ENCODE measurements at regions not wholly inside any gene's neighbourhood (a gene's known extent, or its start where the extent isn't known, plus 50 kb on each side); places are given as distances from the start of the nearest gene placed in this dataset.

GRCh38 chr13:109922518-109922917 lies 136.1 kb upstream of the IRS2 start:
- H2BK15ac ChIP-seq (ENCODE audit: low read length), result no peak overlapping the region
- no peak for FAIRE-seq
- H2BK120ac ChIP-seq (replicated peaks; ENCODE audit: low read depth, low read length), result no peak overlapping the region
- H3K9ac ChIP-seq (replicated peaks in 1 of 4; ENCODE audit: extremely low read depth in 1 of 4, low read depth in 3 of 4, low read length in 3 of 4), result no peak overlapping the region
- no peak overlapping the region for H2BK12ac ChIP-seq (ENCODE audit: low read depth, low read length)
- H2BK20ac ChIP-seq (ENCODE audit: low read length), result no peak overlapping the region
- no peaks in the 10 kb centered on the region for H3K36me3 ChIP-seq (ENCODE audit: control insufficient read depth in 2 of 4, insufficient read depth in 4 of 4, low read length in 3 of 4)
- H3K27me3 ChIP-seq (replicated peaks in 1 of 4; ENCODE audit: control insufficient read depth in 3 of 4, extremely low read depth in 1 of 4, insufficient read depth in 3 of 4, low read length in 3 of 4), result peaks cover 0 to 1% (median 0%) of the 10 kb centered on the region in 4 experiments; a peak in 1 of 7 replicates
- H3K4me3 ChIP-seq (ENCODE audit: extremely low read depth in 1 of 4, insufficient read depth in 2 of 4, low read depth in 3 of 4, low read length in 4 of 4), result no peak overlapping the region
- H2AK5ac ChIP-seq (ENCODE audit: low read depth, low read length), result no peak overlapping the region
- no peak overlapping the region for H2AFZ ChIP-seq (ENCODE audit: low read length)
- H4K5ac ChIP-seq (ENCODE audit: insufficient read length, low read depth, low read length), result no peak overlapping the region
- no peak overlapping the region for H3K18ac ChIP-seq (ENCODE audit: extremely low read depth, low read length)
- 94% methylated on average over 2 of the region's 2 CpGs; no CpG with 5 or more reads in 1 of the 2 experiments for WGBS, 2 experiments (ENCODE audit: extremely low coverage in 1 of 2, insufficient coverage in 1 of 2, insufficient read length in 1 of 2, insufficient replicate concordance in 2 of 2, low coverage in 1 of 2, low lambda C conversion rate in 2 of 2, missing lambda C conversion rate in 1 of 2)
- no peaks in the 10 kb centered on the region for H3K23me2 ChIP-seq (ENCODE audit: low read depth, low read length)
- no peak overlapping the region for H4K8ac ChIP-seq (ENCODE audit: extremely low read depth, insufficient read depth, low read length)
- no peak for DNase-seq (ENCODE audit: low read depth in 1 of 2, low spot score in 2 of 2)
- no peaks in the 10 kb centered on the region for H3K79me2 ChIP-seq (ENCODE audit: control insufficient read depth in 1 of 2, insufficient read depth in 2 of 2, low read length in 2 of 2)
- CTCF ChIA-PET (ENCODE audit: partially characterized antibody), result interaction anchor here (0.7 kb wide), 1 partner anchor 65 kb away, joined by 4 read pairs; no protein-coding TSS in a partner anchor
- H3K4me1 ChIP-seq (replicated peaks in 1 of 4; ENCODE audit: control insufficient read depth in 3 of 4, insufficient read depth in 4 of 4, low read length in 3 of 4), result no peaks in the 10 kb centered on the region
- no peak overlapping the region for H3K4ac ChIP-seq (replicated peaks; ENCODE audit: insufficient read length, low read depth, low read length)
- H2BK5ac ChIP-seq (ENCODE audit: low read depth, low read length), result no peak overlapping the region
- TF ChIP-seq KDM1A (IDR thresholded peaks at IDR 0.05; ENCODE audit: borderline replicate concordance, low read length), result no peak
- no peak for TF ChIP-seq POU5F1 (IDR thresholded peaks at IDR 0.05; ENCODE audit: low read depth, low read length)
- no peak for TF ChIP-seq HDAC6 (IDR thresholded peaks at IDR 0.05; ENCODE audit: low read depth, low read length)
- TF ChIP-seq SP1 (IDR thresholded peaks at IDR 0.05; ENCODE audit: low read depth, low read length), result no peak
- TF ChIP-seq JUN (IDR thresholded peaks at IDR 0.05; ENCODE audit: low read depth, low read length), result no peak
- TF ChIP-seq RFX5 (IDR thresholded peaks at IDR 0.05; ENCODE audit: borderline replicate concordance, low read depth, low read length), result no peak
- TF ChIP-seq NANOG (IDR thresholded peaks at IDR 0.05; ENCODE audit: insufficient read depth, low read depth, low read length, poor library complexity, severe bottlenecking), result no peak
- TF ChIP-seq JUND (IDR thresholded peaks at IDR 0.05; ENCODE audit: low read length), result no peak
- TF ChIP-seq CHD2 (IDR thresholded peaks at IDR 0.05; ENCODE audit: low read length), result no peak
- TF ChIP-seq SP4 (IDR thresholded peaks at IDR 0.05; ENCODE audit: low read length), result no peak
- TF ChIP-seq RXRA (IDR thresholded peaks at IDR 0.05; ENCODE audit: insufficient read depth, low read depth, low read length), result no peak
- POLR2A ChIA-PET (ENCODE audit: partially characterized antibody), result no interaction called here
- no peak overlapping the region for H3K27ac ChIP-seq (ENCODE audit: low read depth, low read length)
- no peaks in the 10 kb centered on the region for H3K9me3 ChIP-seq (ENCODE audit: insufficient read depth in 2 of 2, low read depth in 1 of 2, low read length in 1 of 2)
- H3K14ac ChIP-seq (ENCODE audit: insufficient read length), result no peak overlapping the region
- no peaks in the 10 kb centered on the region for H4K20me1 ChIP-seq (replicated peaks in 1 of 2; ENCODE audit: control insufficient read depth in 1 of 2, insufficient read depth in 2 of 2, low read length in 2 of 2)
- no peak overlapping the region for H3K4me2 ChIP-seq (ENCODE audit: insufficient read depth in 1 of 2, low read depth in 2 of 2, low read length in 2 of 2)
- H3K79me1 ChIP-seq (ENCODE audit: low read depth, low read length), result no peaks in the 10 kb centered on the region
- no peak overlapping the region for H3K56ac ChIP-seq (replicated peaks; ENCODE audit: insufficient read length, low read depth, low read length)
- no peak overlapping the region for H3K23ac ChIP-seq (ENCODE audit: insufficient read length)
- H4K91ac ChIP-seq (replicated peaks; ENCODE audit: insufficient read length, low read length), result no peak overlapping the region

Data from H1 (cell line).